ENCODE measurements at regions not wholly inside any gene's neighbourhood (a gene's known extent, or its start where the extent isn't known, plus 50 kb on each side); places are given as distances from the start of the nearest gene placed in this dataset.

DNA sequence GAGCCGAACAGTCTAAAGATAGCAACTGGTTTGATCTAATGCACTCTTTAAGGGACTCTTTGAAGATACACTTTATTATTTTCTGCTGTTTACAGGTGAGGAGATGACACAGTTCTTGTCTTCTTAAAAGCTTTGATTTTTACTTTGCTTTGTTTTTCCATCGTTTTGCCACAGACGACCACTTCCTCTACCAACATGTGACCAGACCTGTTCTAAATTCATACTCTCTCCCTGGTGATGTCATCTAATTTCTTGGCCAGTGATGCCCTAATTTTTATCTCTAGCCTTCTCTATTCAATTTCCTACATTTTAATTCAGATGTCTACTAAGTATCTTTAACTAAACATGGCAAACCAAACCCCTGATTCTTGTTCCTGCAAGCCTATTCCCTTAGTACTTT lies 583.4 kb upstream of the ITGA1 start:
- WGBS: 50% methylated on average over 3 of the region's 3 CpGs
- Histone ChIP-seq H3K27me3 (ENCODE audit: control insufficient read depth in 2 of 2, insufficient read depth in 1 of 2, low read length in 1 of 2) (no peaks in the 10 kb centered on the region), H3K27ac (ENCODE audit: low read depth in 1 of 2, low read length in 1 of 2) (no peak overlapping the region), H3K4me1 (ENCODE audit: control insufficient read depth in 2 of 2, insufficient read depth in 2 of 2, low read length in 2 of 2) (no peaks in the 10 kb centered on the region), H3K9me3 (ENCODE audit: control insufficient read depth in 2 of 2, insufficient read depth in 1 of 2, low read length in 1 of 2) (no peaks in the 10 kb centered on the region), H3K4me3 (ENCODE audit: low read length in 2 of 2) (no peak overlapping the region), H3K36me3 (ENCODE audit: control insufficient read depth in 2 of 2, insufficient read depth in 2 of 2, low read length in 1 of 2) (no peaks in the 10 kb centered on the region)
- no peak for DNase-seq (ENCODE audit: low read depth in 6 of 9, low spot score in 9 of 9)

Measured in thymus (tissue), 11 donors.